ENCODE measurements at regions not wholly inside any gene's neighbourhood (a gene's known extent, or its start where the extent isn't known, plus 50 kb on each side); places are given as distances from the start of the nearest gene placed in this dataset.
"Not testable (repeated sequence)": the region's sequence is repeated elsewhere in the genome, so short reads cannot be mapped to it uniquely, and the experiment has no call there.

DNA sequence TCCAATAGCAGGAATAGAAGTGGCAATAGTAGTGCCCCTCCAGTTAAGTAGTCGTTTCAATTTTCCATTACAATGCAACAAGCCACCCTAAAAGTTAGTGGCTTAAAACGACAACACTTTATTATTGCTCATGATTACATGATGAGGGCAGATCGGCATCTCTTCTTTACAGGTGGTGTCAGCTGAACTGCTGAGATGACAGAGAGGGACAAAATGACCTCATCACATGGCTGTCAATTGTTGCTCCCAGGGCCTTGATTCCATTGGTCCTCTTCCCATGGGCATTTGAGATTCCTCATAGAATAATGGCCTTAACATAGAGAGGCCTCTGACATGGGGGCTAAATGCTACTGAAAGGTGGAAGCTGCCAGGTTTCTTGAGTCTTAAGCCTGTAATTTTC lies 679.8 kb upstream of the KLHL1 start:
- no peak for DNase-seq (ENCODE audit: low spot score)

DNA sequence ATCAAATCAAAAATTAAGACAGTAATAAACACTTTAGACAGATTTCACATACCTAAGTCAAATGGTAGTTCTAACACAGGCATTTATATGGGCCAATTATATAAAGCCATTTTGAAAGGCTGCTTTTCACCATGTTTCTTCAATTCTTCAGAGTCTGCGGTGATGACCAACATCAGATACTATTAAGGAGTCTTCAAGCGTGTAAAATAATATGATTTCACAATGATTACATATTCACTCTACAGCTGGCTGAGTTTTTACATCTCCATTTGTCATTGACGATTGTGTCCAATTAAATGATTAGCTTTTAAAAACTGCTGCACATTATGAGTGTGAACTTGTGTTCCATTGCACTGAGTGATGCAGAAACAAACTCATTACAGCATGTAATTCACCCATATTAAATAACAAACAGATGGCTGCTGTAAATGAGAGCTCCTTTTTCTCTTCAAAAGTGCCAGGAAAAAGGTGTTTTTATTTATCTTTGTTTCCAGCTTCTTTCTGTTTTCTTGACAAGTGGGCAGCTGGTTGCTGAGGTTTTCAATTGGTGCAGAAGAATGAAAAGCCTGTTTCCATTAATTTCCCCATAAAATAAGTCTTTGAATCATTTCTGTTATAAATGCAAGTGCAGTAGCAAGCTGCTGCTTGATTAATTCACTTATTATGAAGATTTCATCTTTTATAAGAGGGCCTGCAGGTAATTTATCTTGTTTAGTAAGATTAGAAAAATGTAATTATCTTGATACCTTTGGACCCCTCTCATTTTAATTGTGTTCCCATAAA lies 676.1 kb upstream of the KLHL1 start:
- no peak for DNase-seq (ENCODE audit: low spot score)

DNA sequence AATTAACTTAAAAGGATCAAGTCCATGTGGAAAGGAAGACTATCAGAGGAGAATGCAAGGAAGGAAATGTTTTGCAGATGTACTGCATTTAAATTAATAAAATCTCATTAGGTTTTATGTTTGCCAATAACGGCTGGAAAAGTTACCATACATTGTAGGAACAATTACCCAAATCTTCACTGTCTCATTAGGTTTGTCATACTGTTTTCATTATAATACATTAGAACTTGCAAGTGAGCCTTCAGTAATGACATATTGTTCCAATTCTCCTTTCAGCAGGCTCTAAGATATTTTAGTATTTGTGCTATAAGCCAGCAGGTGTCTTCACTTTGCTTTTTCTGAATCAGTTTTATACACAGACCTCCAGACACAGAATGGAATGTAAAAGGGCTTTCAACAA lies 661.6 kb upstream of the KLHL1 start:
- DNase-seq (ENCODE audit: low spot score), result no peak

DNA sequence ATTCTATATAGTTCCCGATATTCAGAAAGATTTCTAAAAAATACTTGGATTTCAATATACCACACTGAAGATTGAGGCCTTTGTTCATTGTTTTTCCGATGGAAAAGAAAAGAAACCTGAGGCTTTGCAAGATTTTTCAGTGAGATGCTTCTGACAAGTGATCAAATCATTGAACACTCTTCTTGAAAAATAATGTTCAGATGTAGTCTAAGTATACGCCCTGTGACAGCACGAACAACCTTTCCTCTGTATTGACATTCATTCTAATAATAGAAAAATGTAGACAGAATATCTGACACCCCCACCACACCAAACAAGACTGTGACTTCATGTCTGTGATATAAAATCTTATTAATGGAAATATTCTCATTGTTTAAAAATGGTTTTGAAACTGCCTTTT lies 650.7 kb upstream of the KLHL1 start:
- DNase-seq (ENCODE audit: low spot score), result no peak

DNA sequence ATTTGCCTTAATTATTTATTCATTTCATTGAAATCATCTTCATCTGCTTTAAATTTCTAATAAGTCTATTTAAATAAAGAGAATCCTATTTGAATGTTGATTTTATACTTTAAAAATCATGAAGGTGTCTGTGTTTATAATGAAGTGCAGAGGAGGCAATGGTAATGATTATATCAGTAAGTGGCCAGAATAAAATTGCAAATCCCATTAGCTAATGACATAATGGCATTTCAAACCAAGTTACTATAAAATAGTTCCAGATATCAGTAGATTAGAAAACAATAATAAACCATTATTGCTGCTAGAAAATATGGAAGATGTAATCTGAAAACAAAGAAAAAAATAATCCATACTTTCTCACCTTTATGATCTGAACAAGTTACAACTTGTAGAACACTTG lies 647.8 kb upstream of the KLHL1 start:
- DNase-seq (ENCODE audit: low spot score), result no peak

DNA sequence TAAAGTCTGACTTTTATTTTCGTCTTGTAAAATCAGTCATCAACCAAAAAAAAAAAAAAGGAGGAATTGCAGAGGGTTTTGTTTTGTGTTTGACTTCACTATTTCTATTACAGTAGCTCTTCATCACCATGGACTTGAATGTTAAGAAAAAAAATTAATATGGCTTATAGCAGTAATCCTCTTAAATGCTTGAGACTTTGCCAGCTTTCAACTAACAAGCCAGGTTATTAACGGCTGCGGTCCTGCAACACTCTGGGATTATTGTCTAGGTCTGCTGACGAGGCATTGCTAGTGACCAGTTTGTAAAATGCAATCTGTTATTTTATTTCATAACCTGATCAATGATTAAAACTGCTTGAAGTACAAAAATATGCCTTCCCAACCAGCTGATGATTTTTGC lies 647.2 kb upstream of the KLHL1 start:
- DNase-seq (ENCODE audit: low spot score), result no peak

DNA sequence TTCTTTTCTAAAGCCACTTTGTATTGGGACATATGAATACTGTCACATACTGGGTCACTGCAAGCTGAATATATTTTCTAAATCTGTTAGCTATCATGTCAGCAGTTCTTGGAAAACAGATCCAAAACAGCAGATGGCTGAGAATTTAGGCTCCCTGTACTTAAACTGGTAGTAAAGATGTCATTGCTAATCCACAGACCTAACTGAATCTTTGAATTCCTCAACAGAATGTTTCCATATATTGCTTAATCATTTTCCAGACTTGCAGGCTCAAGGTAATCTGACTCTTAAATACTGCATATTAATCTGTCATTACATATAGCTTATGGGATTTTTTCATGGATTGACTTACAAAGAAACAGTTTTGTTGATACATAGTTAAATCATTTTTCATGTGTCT lies 639.0 kb upstream of the KLHL1 start:
- no peak for DNase-seq (ENCODE audit: low spot score)

DNA sequence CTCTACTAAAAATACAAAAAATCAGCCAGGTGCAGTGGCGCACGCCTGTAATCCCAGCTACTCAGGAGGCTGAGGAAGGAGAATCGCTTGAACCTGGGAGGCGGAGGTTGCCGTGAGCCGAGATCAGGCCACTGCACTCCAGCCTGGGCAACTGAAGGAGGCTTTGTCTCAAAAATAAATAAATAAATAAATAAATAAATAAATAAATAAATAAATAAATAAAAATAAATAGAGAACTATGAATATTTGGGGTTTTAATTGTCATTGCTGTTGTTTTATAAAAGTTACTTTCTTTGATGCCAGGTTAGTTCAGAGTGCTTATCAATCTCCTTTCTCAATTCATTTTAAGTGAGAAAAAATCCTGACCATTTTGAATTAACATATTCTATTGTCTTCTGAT lies 638.2 kb upstream of the KLHL1 start:
- not testable (repeated sequence) for DNase-seq (ENCODE audit: low spot score)

DNA sequence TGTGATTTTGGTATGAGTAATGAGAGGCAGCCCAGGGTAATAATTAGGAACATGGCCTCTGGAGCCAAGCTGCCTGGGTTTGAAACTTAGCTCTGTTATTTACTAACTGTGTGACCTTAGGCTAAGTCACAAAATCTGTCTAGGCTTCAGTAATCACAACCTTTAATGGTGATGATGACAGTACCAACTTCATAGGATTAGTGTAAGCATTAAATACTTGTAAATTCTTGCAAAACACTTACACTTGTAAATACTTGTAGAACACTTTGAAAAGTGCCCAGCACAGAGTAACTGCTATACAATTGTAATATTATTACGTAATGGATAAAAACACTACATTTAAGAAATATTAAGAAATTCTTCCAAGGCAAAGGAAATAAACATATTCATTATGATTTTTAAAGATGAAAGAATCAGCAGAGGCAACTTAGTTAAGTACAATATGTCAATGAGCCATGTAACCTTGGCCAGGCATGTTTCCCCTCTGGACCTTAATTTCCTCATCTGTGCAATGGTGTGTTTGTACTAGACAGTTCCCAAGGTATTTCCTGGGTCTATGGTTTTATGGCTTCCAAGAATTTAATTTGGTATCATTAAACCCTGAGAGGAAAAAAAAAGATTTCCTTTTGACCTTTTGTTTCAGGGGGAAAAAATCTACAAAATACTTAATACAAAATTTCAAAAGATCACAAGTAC lies 628.5 kb upstream of the KLHL1 start:
- DNase-seq (ENCODE audit: low spot score), result no peak

DNA sequence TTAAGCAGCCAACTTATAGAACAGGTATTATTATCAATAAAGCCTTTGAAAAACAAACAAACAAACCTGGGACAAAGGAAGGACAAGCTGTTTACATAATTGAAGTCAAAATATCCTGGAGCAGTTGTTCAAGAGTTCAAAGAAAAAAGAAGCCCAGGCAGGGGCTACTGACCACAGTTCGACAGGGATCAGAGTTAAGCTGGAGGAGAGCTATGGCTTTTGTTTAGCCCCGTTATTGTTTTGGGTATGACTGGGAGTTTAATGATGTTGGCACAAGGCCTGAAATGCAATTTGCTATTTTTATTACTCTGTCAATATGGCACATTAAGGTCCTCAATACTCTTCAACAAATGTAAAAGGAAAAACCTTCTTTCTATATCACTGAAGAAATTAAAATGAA lies 624.4 kb upstream of the KLHL1 start:
- no peak for DNase-seq (ENCODE audit: low spot score)

DNA sequence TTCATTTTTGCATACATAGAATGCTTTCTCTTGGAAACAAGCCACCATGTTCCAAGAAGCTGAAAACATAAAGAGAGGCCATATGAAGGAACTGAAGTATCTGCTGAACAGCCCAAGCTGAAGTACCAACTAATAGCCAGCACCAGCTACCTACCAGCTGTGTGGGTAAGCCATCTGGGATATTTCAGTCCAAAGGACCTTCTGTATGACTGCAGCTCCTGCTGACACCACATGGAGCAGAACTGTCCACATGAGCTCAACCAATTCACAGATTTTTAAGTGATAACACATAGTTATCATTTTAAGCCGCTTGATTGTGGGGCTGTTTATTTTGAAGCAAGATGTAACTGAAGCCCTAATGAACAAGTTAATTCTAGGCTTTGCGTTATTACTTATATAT lies 621.1 kb upstream of the KLHL1 start:
- peak; percentile 7 for DNase-seq (ENCODE audit: low spot score)

DNA sequence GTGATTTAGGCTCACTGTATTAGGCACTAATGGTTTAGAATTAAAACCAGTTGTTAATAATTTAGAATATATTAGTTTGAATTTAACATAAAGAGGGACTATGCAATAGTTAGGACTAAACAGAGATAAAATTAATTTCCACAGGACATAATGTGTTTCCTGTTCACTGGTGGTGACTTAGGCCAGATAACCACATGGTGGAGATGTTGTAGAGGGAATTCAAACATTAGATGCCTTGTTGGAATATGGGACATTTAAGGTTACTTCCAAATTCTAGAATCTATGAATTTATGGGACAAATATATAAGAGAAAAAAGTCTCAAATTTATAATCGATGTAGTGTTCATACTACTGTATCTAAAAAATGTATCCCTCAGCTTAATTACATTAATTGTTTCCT lies 615.5 kb upstream of the KLHL1 start:
- DNase-seq (ENCODE audit: low spot score), result peak; percentile 39

DNA sequence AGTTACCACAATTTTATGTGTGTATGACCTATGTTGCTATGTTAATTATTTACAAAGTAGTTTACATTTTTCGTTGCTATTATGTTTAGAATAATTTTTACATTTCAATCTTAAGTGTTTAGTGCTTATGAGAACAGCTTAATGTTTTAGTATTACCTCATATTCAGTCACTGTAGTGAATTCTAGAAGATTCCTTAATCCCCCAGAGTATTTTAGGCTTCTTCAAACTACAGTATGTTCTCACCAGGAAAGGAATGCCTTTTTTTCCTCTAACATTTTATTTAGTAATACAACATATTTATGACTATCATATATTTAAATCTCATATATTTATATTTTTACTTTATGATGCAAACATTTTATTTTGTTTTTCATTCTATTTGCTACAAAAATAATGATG lies 612.1 kb upstream of the KLHL1 start:
- DNase-seq (ENCODE audit: low spot score), result no peak

DNA sequence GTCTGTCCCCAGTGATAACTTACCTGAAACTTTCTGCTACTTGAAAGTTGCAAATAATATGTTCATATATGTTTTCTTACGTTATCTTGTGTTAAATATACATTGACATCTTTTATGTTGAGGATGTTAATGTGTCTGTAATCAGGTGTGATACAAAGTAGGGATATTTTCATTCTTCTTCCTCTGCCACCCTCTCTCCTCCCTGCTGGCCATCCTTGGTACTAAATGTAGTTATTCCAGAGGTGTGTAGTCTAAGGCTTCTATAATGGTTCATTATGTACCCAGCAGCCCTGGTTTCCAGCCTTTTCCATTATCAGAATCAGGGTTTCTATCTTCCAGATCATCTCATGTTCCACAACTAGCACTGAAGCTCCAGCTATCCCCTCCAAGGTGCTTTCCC lies 606.7 kb upstream of the KLHL1 start:
- DNase-seq (ENCODE audit: low spot score), result peak; percentile 5

DNA sequence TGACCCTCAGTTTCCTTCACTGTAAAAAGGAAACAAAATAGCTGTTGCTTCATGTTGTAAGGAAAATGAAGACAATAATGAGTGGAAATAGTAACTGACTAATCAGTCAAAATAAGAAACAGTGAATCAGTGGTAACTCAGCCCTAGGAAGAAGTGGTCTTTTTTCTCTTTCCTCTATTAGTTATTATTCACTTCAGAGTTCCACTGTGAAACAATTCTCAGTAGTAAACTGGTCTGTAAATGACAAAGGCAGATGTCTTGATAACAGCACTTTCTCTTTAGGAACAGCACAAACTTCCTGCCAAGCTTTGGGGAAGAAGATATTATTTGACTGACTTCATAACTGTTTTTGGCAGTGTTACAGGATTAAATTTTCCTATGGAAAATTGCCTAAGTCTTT lies 600.5 kb upstream of the KLHL1 start:
- peak; percentile 4 for DNase-seq (ENCODE audit: low spot score)

DNA sequence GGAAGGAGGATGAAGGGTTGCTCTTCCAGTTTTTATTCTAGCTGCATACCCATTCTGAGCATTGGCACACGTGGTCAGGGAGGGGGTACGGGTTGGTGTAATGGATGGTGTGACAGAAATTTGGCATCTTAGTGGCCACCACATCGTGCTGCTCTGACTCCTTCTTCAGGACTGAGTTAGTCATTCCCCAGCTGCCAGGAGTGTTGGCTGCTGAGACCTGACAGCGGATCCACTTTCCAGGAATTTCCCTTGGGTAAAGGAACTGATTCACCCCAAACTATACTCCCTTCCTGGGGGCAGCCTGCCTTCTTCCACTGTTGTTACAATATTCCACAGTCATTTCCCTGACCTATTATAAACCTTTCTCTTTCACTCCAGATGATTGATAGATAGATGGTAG lies 595.5 kb upstream of the KLHL1 start:
- DNase-seq (ENCODE audit: low spot score), result peak; percentile 54

DNA sequence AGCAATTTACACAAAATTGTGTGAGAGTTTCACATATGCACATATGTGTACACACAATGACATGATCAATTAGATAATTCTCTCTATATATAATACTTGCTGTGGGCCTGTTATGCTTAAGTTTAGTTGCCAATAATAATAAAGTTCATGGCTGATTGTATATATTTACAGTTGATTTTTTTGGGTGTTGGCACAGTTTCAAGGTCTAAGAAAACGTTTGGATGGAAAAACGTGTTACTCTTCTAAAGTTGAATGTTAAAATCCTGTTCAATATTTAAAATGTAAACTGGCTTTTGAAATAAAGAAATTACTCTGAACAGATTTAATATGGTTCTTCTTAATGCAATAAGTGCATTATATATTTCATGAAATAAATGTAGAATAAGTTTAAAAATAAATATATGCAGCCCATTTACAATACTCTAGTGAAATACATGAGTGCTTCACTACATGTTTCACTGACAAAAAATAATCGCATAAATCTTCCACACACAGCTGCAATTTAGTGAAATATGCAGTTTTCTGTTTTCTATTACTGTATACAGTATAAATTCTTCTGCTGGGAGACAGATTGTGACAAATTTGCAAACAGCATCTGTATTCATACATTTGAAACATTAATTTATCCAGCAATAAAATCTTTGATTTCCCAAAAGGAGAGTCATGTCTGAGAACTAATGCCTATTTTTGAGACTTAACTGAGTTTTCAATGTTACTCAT lies 586.9 kb upstream of the KLHL1 start:
- DNase-seq (ENCODE audit: low spot score), result no peak

DNA sequence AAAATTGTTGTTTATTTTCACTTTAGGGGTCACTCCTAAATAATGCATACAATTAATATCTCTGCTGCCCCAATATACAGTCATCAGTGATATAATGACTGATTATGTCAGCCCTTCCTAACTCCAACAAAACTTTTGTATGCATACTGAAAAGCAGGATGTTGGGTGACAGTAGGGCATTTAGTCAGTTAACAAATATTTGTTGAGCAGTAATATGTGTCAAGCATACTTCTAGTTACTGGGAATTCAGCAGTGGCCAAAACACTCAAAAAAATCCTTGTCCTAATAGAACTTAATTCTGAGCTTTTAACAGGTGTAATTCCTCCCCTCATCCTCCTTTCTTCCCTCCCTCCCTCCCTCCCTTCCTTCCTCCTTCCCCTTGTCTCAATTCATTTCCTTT lies 560.7 kb upstream of the KLHL1 start:
- peak; percentile 43 for DNase-seq (ENCODE audit: low spot score)

DNA sequence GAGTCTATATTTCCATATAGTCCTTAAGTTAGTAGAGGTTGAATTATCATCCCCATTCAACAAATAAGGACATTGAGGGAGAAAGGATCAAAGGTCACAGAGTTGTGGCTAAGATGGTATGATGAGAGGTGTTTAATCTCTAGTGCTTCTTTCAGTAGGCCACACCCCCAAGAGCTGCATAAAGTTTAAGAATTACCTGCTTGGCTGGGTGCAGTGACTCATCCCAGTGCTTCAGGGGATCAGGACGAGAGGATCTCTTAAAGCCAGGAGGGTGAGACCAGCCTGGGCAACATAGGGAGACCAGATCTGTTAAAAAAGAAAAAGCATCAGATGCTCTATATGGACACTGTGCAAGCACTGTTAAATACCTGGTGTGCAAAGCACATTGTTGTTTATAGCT lies 560.0 kb upstream of the KLHL1 start:
- DNase-seq (ENCODE audit: low spot score), result no peak

DNA sequence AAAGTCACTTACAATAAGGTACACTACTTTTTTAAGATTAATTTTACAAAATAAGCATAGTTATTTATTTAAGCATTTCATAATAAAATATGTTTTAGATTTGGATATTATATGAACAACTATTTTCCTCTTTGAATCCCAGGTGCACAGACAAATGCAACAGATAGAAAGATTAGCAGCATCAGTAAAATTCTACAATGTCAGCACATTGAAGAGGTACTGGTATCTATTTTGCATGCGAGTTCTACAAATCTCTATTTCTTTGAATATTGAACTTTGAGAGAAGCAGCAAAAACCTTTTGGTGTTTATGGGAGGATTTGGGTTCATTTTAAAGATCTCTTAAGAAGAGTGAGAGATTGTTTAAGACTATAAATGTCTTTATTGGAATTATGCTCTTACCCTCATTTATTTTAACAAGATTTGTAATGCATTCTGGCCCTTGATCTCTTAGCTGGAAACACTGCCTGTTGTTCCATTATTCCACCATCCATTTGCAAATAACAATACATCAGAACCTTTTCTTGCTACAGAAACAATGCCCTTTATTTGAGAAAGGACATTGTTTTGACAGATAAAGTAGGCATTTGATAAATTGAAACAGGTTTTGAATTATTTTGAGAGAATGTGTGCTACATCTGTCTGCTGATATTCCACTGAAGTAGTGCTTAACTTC lies 558.8 kb upstream of the KLHL1 start:
- DNase-seq (ENCODE audit: low spot score), result no peak

DNA sequence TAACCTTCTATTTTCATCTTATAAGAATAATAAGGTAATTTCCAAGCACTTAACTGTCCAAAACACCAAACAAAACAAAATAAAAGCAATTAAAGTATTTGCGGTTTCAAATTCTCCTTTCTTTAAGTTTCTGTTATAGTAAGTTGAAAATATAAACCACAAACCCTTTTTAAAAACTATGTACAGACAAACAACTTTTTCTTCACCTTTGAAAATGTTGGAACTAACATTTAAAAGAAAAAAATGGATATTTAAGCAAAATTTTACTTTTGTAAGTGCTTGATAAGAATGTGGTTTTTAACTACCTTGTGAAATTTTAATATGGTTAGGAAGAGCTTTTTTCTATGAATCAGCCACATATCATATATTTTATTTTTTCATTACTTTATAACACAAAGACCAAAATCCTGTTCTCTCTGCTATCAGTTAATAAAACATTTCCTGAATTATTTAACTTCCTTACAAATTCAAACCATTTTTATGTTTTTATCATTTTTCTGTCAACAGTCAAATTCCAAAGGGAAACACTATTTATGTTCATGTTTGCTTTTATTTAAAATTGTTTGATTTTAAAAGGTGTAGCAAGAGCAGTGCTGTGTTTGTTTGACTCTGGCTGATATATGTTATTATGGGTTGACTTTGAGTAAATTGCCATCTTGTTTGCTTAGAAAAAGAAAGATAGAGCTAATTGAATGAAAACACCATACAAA lies 554.1 kb upstream of the KLHL1 start:
- DNase-seq (ENCODE audit: low spot score), result no peak

DNA sequence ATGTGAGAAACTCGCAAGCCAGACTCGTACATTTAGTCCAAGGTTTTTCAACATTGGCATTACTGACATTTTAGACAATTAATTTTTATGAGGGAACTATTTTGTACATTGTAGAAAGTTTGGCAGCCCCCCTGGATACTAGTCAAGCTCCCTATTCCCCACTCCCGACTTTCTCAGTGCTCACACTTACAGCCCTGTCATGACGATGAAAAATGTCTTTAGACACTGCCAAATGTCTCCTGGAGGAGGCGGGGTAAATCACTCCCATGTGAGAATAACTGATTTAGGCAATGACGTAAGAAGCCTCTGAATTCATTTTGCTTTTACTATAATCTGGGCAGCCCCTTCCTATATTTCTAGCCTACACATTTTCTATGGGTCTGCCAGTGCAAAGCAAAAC lies 535.8 kb upstream of the KLHL1 start:
- no peak for DNase-seq (ENCODE audit: low spot score)

All from RKO (cell line).